HG02678 (cell line): ENCODE measurements at regions not wholly inside any gene's neighbourhood (a gene's known extent, or its start where the extent isn't known, plus 50 kb on each side); places are given as distances from the start of the nearest gene placed in this dataset.
"Not testable (repeated sequence)": the region's sequence is repeated elsewhere in the genome, so short reads cannot be mapped to it uniquely, and the experiment has no call there.

Experiments used
- ATAC-seq: cut with Tn5 transposase; IDR thresholded peaks from one replicate; pipeline ENCODE4 v1.9.1; 2021; ENCODE audit warnings: mild to moderate bottlenecking, moderate library complexity; ENCODE audit not compliant: unreplicated experiment

DNA sequence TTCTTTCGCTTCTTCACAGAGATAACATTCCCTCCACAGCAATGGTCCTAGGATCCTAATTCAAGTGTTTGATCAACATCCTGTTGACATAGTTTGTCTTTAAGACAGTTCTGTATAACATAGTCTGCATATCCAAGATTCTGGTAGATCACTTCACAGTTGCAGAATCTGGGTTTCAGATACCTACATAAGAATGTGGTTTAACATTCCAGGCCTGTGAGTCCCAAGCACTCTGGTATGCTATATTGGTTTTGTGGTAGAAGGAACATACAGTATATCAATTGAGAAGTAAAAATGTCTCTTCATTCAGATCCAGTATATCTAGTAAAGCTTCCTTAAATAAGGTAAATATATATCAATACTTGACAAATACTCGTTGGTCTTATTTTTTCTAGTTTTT is 914.2 kb upstream of the CDH6 start:
- no peak for ATAC-seq

GRCh38 chr5:30267026-30267425 is 926.5 kb upstream of the CDH6 start:
- ATAC-seq, result no peak

DNA sequence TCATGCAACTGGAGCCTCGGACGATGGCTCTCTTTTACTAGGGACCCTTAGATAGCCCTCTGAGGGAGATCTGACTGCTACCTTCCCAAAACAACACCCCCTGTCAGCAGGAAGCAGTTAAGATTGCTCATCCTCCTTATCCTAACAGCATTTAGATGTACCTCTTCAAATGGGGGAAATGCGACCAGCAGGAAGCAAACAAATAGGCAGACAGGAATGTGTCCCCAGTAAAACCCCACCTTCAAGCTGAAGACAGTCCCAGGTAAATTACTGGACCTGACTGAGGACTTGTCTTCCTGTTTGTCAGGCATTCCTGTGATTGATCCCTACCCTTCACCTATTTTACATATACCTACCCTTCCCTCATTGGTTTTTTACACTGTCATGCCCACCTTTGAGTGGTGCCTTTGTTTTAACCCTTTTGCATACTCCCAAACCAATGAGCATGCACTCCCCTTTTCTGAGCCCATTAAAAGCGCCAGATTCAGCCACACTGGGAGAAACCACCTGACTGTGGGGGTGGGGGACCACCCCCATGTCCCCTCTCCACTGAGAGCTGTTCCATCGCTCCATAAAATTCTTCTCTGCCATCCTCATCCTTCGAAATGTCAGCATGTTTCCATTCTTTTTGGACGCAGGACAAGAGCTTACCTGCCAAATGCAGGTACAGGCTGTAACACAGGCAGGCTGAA is 954.0 kb upstream of the CDH6 start:
- no peak for ATAC-seq

GRCh38 chr5:30237189-30237588 is 956.3 kb upstream of the CDH6 start:
- no peak for ATAC-seq

GRCh38 chr5:30209755-30210154 is 983.7 kb upstream of the CDH6 start:
- no peak for ATAC-seq

GRCh38 chr5:30197662-30198061 is 995.8 kb upstream of the CDH6 start:
- no peak for ATAC-seq

GRCh38 chr5:30195036-30195435 is 998.5 kb upstream of the CDH6 start:
- ATAC-seq, result no peak

DNA sequence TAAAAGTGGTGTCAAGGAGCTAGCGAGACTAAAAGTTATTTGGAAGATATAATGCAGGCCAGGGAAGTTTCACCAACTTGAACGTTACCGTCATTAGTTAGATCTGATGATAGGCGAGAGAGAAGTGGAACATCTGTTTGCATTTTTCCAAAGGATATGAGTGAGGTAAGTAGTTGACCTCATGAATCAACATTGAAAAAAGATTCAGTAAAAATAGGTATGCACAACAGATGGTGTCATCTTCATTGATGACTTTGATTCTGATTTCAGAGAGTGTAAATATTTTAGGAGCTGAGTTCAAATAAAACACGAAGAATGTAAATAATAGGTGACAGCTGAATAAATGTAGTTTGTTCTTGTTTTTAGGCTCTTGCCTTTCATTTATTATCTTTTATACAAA is 998.9 kb upstream of the CDH6 start:
- no peak for ATAC-seq

GRCh38 chr5:30183795-30184194 is 1009.7 kb upstream of the CDH6 start:
- ATAC-seq, result no peak

- ATAC-seq, result no peak
Measured at GRCh38 chr5:30156156-30156555, 1037.3 kb upstream of the CDH6 start.

GRCh38 chr5:30152431-30152830 is 1041.1 kb upstream of the CDH6 start:
- no peak for ATAC-seq

- ATAC-seq, result no peak
Measured at GRCh38 chr5:30150231-30150630, 1043.3 kb upstream of the CDH6 start.

DNA sequence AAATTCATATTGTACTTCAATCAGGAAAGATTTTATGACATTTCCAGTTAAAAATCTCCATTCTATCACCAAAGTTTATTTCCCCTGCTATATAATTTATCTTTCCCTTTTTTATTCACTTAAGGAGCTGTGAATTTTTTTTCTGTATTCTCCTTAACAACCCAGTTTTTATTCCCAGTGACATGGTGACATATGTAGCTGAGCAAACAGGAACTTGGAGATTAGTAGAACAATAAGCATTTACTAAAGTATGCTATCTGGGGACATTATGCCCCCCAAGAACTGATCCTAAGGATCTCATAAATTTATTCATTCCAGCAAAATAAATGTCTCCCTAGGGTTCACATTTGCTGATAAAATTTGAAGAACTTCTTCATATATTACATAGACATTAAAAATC is 1044.0 kb upstream of the CDH6 start:
- ATAC-seq, result no peak

- no peak for ATAC-seq
Measured at GRCh38 chr5:30147976-30148375, 1045.5 kb upstream of the CDH6 start.

- not testable (repeated sequence) for ATAC-seq
Measured at GRCh38 chr5:30144059-30144458, 1049.4 kb upstream of the CDH6 start.

DNA sequence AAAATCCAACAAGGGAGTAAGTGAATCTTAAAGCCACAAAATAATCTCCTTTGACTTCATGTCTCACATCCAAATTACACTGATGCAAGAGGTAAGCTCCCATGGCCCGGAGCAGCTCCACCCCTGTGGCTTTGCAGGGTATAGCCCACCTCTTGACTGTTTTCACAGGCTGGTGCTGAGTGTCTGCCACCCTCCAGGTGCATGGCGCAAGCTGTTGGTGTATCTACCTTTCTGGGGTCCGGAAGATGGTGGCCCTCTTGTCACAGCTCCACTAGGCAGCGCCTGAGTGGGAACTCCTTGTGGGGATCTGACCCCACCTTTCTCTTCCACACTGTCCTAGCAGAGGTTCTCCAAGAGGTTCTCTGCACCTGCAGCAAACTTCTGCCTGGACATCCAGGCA is 1051.1 kb upstream of the CDH6 start:
- ATAC-seq, result no peak

DNA sequence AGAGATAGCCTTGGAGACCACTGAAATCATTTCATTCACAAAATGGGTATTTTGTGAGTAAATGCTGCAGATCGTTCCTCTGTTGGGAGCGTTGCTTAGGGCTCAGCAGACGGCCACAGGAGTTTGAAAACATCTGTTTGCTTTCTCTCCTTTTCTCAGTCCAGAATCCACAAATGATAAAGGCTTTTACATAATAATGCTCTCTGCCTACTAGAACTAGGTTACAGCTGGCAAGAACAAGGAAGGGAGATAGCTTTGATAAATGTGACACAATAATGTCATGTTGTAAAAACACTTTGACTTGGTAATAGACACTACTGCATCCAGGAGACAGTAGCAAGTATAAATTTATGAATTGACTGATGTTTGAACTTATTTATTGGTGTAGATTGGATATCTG is 1072.4 kb upstream of the CDH6 start:
- ATAC-seq, result no peak

- no peak for ATAC-seq
Measured at GRCh38 chr5:30117135-30117534, 1076.4 kb upstream of the CDH6 start.

DNA sequence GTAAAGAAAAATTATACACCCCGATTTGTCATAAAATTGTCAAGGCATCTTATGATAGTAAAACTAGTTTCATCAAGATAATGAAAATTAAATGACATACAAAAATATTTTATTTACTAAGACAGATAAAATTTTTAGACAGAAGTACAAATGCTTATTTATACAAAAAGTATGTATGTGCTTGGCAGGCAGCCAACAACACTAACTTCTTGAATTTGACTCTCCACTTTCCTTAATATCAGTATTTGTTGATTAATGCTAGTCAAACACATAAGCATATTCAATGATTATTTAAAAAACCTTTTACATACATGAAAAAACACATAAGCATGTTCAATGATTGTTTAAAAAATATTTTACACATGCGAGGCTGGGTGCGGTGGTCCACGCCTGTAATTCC is 1079.9 kb upstream of the CDH6 start:
- ATAC-seq, result no peak

- no peak for ATAC-seq
Measured at GRCh38 chr5:30112867-30113266, 1080.6 kb upstream of the CDH6 start.

DNA sequence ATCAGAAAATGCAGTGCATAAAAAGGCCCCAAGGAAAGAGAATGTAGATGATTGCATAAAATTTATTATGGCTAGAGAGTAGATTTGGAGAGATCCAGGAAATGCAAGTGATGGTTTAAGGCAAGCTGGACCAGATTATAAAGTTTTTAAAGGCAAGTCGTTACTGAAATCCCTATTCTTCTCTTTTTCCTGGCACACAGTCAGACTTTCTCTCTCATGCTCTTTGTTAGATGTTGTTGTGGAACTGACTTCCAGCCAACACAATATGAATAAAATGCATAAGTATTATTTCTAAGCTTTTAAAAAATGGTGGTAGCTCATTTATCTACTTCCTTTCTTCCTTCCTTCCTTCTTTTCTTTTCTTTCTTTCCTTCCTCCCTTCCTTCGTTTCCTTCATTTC is 1085.4 kb upstream of the CDH6 start:
- no peak for ATAC-seq

DNA sequence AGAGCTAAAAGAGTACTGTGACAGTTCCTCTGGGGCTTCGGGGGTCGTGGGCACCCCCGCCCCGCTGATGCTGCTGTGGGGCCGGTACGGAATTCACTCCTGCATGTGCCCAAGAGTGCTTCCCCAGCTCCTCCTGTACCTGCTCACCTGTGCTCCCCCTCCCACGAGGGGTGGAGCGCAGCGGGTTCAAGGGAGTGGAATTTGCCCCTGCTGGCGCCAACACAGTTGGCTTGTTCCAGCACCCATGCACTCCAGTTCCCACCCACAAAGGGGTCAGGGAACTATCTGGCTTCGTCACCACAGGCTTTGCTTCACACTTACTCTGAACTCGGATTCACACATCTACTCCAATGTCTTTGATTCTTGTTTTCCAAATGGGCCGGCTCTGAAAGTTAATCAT is 1086.9 kb upstream of the CDH6 start:
- ATAC-seq, result no peak

DNA sequence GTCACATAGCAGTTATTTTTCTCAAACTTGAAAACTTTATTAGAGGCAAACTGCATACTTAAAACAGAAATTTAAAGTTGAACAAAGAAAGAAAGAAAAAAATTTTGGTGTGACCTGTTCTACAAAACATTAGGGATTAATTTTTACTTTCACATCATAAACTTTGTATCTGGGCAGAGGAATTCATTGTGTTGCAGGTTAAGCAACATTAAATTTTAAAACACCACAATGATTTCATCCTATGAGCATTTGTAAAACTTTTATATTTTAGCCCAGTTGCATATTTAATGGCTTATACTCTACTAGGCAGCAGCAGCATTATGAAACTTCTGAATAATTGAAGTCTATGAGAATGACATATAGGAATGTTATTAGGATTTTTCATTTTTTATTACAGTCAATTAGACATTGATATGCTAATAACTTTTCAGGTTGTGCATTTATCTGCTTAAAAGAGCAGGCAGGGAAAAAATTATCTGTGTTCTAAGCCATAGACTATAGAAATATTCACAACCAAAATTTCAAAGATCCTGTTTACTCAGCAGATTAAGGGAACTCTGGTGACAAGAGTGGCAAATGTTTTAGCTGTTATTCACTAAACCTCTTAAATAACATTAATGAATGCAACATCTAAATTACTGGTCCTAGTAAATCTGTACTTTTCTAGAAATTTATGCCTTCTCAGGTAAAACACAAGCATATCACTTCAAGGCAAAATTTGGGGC is 1088.5 kb upstream of the CDH6 start:
- no peak for ATAC-seq
